RWPE2 (cell line): ENCODE measurements at regions not wholly inside any gene's neighbourhood (a gene's known extent, or its start where the extent isn't known, plus 50 kb on each side); places are given as distances from the start of the nearest gene placed in this dataset.
"Not testable (repeated sequence)": the region's sequence is repeated elsewhere in the genome, so short reads cannot be mapped to it uniquely, and the experiment has no call there.

ENCODE experiments used
- ATAC-seq: fragments of 200-7000 bp; cut with Tn5 transposase; 3 replicates; pipeline ENCODE4 v1.9.1; 2021; ENCODE audit warnings: low read depth
- DNase-seq: peaks from one replicate; pipeline ENCODE4 v3.0.0-alpha.2; 2020; ENCODE audit warnings: low spot score
- H3K27ac ChIP-seq: fragments of 450-650 bp; 2 replicates; pipeline ENCODE4 v1.5.1; 2017; ENCODE audit warnings: mild to moderate bottlenecking; ENCODE audit not compliant: poor library complexity, severe bottlenecking
- H3K27me3 ChIP-seq: fragments of 250-450 bp; sonication (Bioruptor Pico); 2 replicates; pipeline ENCODE4 v1.5.1; 2021; ENCODE audit warnings: mild to moderate bottlenecking, moderate library complexity; ENCODE audit not compliant: insufficient read depth, poor library complexity, severe bottlenecking
- H3K36me3 ChIP-seq: fragments of 250-450 bp; sonication (Bioruptor Pico); 2 replicates; pipeline ENCODE4 v1.5.1; 2020; ENCODE audit warnings: low read depth, mild to moderate bottlenecking, moderate library complexity
- H3K4me1 ChIP-seq: fragments of 250-450 bp; sonication (Bioruptor Pico); 2 replicates; pipeline ENCODE4 v1.5.1; 2021; ENCODE audit warnings: mild to moderate bottlenecking, moderate library complexity; ENCODE audit not compliant: insufficient read depth, poor library complexity, severe bottlenecking
- H3K4me3 ChIP-seq: fragments of 250-450 bp; sonication (Bioruptor Pico); 2 replicates; pipeline ENCODE4 v1.5.1; 2021; ENCODE audit warnings: mild to moderate bottlenecking, moderate library complexity; ENCODE audit not compliant: severe bottlenecking
- H3K9me3 ChIP-seq: fragments of 250-450 bp; sonication (Bioruptor Pico); 2 replicates; pipeline ENCODE4 v1.5.1; 2021; ENCODE audit warnings: mild to moderate bottlenecking, moderate library complexity; ENCODE audit not compliant: severe bottlenecking
- TF ChIP-seq, protein P1 (sequence below): fragments of 450-650 bp; IDR thresholded peaks from one replicate; pipeline ENCODE4 v1.5.1; 2017; ENCODE audit warnings: mild to moderate bottlenecking, moderate library complexity; ENCODE audit not compliant: poor library complexity, severe bottlenecking

DNA sequence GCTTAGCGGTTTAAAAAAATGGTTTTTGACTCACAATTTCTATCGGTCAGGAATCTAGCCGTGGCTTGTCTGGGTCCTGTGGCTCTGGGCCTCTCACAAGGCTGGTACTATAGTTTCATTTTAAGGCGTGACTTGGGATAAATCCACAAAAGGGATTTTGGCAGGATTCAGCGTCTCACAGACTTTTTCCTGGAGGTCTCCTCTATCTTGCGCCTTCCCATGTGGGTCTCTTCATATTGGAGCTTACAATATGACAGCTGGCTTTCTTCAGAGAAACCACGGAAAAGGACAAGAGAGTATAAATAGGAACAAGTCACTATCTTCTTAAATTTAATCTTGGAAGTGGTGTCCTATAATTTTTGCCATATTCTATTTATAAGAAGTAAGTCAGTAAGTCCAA is 250.5 kb downstream of the DSC3 start:
- Histone ChIP-seq H3K27ac (no peak overlapping the region), H3K36me3 (no peaks in the 10 kb centered on the region), H3K4me3 (no peak overlapping the region), H3K27me3 (peaks cover 16% of the 10 kb centered on the region), H3K4me1 (no peaks in the 10 kb centered on the region), H3K9me3 (no peaks in the 10 kb centered on the region)
- no peak for DNase-seq
- TF ChIP-seq, protein P1, sequence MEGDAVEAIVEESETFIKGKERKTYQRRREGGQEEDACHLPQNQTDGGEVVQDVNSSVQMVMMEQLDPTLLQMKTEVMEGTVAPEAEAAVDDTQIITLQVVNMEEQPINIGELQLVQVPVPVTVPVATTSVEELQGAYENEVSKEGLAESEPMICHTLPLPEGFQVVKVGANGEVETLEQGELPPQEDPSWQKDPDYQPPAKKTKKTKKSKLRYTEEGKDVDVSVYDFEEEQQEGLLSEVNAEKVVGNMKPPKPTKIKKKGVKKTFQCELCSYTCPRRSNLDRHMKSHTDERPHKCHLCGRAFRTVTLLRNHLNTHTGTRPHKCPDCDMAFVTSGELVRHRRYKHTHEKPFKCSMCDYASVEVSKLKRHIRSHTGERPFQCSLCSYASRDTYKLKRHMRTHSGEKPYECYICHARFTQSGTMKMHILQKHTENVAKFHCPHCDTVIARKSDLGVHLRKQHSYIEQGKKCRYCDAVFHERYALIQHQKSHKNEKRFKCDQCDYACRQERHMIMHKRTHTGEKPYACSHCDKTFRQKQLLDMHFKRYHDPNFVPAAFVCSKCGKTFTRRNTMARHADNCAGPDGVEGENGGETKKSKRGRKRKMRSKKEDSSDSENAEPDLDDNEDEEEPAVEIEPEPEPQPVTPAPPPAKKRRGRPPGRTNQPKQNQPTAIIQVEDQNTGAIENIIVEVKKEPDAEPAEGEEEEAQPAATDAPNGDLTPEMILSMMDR, result no peak
- ATAC-seq, result no peak

DNA sequence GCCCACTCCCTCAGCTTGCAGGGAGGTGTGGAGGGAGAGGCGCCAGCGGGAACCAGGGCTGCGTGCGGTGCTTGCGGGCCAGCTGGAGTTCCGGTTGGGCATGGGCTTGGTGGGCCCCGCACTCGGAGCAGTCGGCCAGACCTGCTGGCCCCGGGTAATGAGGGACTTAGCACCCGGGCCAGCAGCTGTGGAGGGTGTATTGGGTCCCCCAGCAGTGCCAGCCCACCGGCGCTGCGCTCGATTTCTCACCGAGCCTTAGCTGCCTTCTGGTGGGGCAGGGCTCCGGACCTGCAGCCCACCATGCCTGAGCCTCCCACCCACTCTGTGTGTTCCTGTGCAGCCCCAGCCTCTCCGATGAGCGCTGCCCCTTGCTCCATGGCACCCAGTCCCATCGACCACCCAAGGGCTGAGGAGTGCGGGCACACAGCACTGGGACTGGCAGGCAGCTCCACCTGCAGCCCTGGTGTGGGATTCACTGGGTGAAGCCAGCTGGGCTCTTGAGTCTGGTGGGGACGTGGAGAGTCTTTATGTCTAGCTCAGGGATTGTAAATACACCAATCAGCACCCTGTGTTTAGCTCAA is 254.0 kb downstream of the DSC3 start:
- ATAC-seq, H3K4me1 ChIP-seq, H3K4me3 ChIP-seq, H3K27ac ChIP-seq, H3K9me3 ChIP-seq, H3K36me3 ChIP-seq, DNase-seq, H3K27me3 ChIP-seq: not testable (repeated sequence)

DNA sequence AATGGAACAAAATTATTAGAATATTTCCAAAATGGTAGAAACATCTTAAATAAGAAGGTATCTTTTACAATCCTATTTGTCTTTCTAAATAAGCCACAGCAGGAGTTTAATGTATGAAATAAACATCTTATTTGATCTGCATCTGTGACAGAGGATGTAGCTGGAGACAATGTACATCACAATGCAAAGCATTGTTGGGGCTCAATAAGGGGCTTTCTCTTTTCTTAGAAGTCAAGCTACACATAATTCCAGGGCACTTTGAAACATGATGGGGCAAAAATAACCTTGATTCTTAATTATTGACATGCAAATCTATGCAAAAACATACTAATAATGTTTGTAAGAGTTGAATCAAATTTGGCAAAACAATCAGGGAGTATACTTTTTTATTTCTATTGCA is 255.1 kb downstream of the DSC3 start:
- Histone ChIP-seq H3K36me3 (no peaks in the 10 kb centered on the region), H3K4me1 (no peaks in the 10 kb centered on the region), H3K27ac (no peak overlapping the region), H3K9me3 (no peaks in the 10 kb centered on the region), H3K27me3 (no peaks in the 10 kb centered on the region), H3K4me3 (no peak overlapping the region)
- DNase-seq (no peak), ATAC-seq (no peak)
- TF ChIP-seq, protein P1, result no peak

DNA sequence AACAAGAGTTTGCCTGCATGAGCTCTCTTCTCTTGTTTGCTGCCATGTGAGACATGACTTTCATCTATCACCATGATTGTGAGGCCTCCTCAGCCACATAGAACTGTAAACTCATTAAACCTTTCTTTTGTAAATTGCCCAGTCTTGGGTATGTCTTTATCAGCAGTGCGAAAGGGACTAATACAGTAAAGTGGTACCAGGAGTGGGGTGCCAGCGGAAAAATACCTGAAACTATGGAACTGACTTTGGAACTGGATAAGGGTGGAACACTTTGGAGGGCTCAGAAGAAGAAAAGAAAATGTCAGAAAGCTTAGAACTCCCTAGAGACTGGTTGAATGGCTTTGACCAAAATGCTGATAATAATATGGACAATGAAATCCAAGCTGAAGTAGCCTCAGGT is 260.9 kb downstream of the DSC3 start:
- Histone ChIP-seq H3K4me3 (no peak overlapping the region), H3K9me3 (no peaks in the 10 kb centered on the region), H3K36me3 (no peaks in the 10 kb centered on the region), H3K27ac (no peak overlapping the region), H3K27me3 (no peaks in the 10 kb centered on the region), H3K4me1 (no peaks in the 10 kb centered on the region)
- ATAC-seq (no peak), DNase-seq (no peak)
- TF ChIP-seq, protein P1, result no peak

DNA sequence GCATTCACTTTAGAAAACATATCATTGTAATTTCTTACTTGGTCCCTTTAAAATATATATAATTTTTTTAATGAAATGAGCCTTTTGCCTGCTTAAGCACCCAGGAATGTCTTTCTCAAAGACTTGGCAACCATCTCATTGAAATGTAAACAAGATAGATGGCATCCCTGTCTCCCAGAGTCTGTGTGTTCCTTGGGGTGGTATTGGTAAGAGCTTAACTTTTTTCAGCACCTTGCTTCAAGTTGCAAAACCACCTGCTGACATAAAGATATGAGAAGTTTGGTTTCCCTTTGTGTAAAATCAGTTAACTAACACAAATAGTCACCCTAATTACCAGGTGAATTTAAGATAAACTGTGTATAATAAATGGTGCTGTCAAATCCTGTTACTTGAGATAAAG is 266.9 kb downstream of the DSC3 start:
- DNase-seq (no peak), ATAC-seq (no peak)
- H3K4me1 ChIP-seq, result no peaks in the 10 kb centered on the region
- H3K9me3 ChIP-seq, result no peaks in the 10 kb centered on the region
- no peaks in the 10 kb centered on the region for H3K36me3 ChIP-seq
- no peak overlapping the region for H3K4me3 ChIP-seq
- H3K27ac ChIP-seq, result no peak overlapping the region
- H3K27me3 ChIP-seq, result no peaks in the 10 kb centered on the region
- TF ChIP-seq, protein P1, result no peak

DNA sequence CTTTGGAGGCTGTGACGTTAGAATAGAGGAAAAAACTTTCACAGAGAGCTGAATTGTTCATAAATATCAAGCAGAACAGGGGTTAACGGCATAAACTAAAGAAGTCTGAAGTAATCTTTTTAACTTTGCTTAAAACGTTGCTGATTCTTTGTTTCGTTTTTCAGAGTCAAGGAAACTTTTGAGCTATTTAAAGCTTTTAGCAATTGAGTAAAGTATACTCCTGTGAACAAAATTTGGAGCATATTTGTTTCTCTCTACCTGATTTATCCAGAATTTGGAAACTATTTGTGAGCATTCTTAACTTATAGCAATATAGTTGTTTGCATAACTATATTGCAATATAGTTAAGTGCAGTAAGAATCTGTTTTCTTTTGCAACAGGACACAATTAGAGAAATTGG is 270.4 kb downstream of the DSC3 start:
- DNase-seq, H3K36me3 ChIP-seq, H3K27me3 ChIP-seq, H3K4me3 ChIP-seq, ATAC-seq, H3K27ac ChIP-seq, H3K9me3 ChIP-seq, H3K4me1 ChIP-seq: not testable (repeated sequence)
